Anterior cingulate cortex (tissue), 58 donors: ENCODE measurements at regions not wholly inside any gene's neighbourhood (a gene's known extent, or its start where the extent isn't known, plus 50 kb on each side); places are given as distances from the start of the nearest gene placed in this dataset.
"Not testable (repeated sequence)": the region's sequence is repeated elsewhere in the genome, so short reads cannot be mapped to it uniquely, and the experiment has no call there.

ENCODE experiments used
- DNase-seq, 58 donors: peaks; one replicate each; lab custom pipeline; 2025; lab: John Stamatoyannopoulos, UW

- no peak for DNase-seq
These were observed 81.4 kb downstream of the RERGL start for GRCh38 chr12:18008642-18009041.

GRCh38 chr12:17999174-17999801 lies 90.7 kb downstream of the RERGL start:
- no peak for DNase-seq

- DNase-seq: peak in 14 of 58 donors; percentile 1 to 49 (median 8)
These were observed 97.9 kb downstream of the RERGL start for GRCh38 chr12:17992002-17992656.

- no peak for DNase-seq
These were observed 107.4 kb downstream of the RERGL start for GRCh38 chr12:17982556-17982955.

GRCh38 chr12:17976202-17976601 lies 113.8 kb downstream of the RERGL start:
- no peak for DNase-seq

- no peak for DNase-seq
These were observed 114.2 kb downstream of the RERGL start for GRCh38 chr12:17975763-17976162.

GRCh38 chr12:17975239-17975638 lies 114.8 kb downstream of the RERGL start:
- no peak for DNase-seq

GRCh38 chr12:17971850-17972249 lies 118.1 kb downstream of the RERGL start:
- DNase-seq: no peak

GRCh38 chr12:17954788-17955187 lies 135.2 kb downstream of the RERGL start:
- DNase-seq: no peak

- no peak for DNase-seq
These were observed 139.1 kb downstream of the RERGL start for GRCh38 chr12:17950898-17951297.

GRCh38 chr12:17949558-17950141 lies 140.3 kb downstream of the RERGL start:
- no peak for DNase-seq

GRCh38 chr12:17928708-17929366 lies 161.2 kb downstream of the RERGL start:
- DNase-seq: no peak

GRCh38 chr12:17918013-17918412 lies 172.0 kb downstream of the RERGL start:
- no peak for DNase-seq

- DNase-seq: peak in 1 of 58 donors; percentile 1
These were observed 205.4 kb downstream of the RERGL start for GRCh38 chr12:17884581-17884980.

- no peak for DNase-seq
These were observed 211.3 kb downstream of the RERGL start for GRCh38 chr12:17878714-17879113.

- no peak for DNase-seq
These were observed 214.8 kb downstream of the RERGL start for GRCh38 chr12:17875230-17875629.

- no peak for DNase-seq
These were observed 223.2 kb downstream of the RERGL start for GRCh38 chr12:17866802-17867201.

- DNase-seq: not testable (repeated sequence)
These were observed 234.4 kb downstream of the RERGL start for GRCh38 chr12:17855548-17855947.

GRCh38 chr12:17853054-17853453 lies 236.9 kb downstream of the RERGL start:
- no peak for DNase-seq

- no peak for DNase-seq
These were observed 248.5 kb downstream of the RERGL start for GRCh38 chr12:17841496-17841895.

- no peak for DNase-seq
These were observed 260.2 kb downstream of the RERGL start for GRCh38 chr12:17829813-17830212.
